Sigmoid colon (tissue), 6 donors: ENCODE measurements at regions not wholly inside any gene's neighbourhood (a gene's known extent, or its start where the extent isn't known, plus 50 kb on each side); places are given as distances from the start of the nearest gene placed in this dataset.
"Not testable (repeated sequence)": the region's sequence is repeated elsewhere in the genome, so short reads cannot be mapped to it uniquely, and the experiment has no call there.

ENCODE experiments used
- DNase-seq: peaks from one replicate; pipeline ENCODE4 v3.0.0-alpha.2; 2019
- H3K27ac ChIP-seq, 4 donors: fragments of 200-600 bp; sonication (generic); one replicate each; pipeline ENCODE4 v1.5.1; 2016 to 2019; ENCODE audit warnings: mild to moderate bottlenecking in 1 of 4
- H3K27me3 ChIP-seq, 3 donors: fragments of 200-600 bp; sonication (generic); one replicate each; pipeline ENCODE4 v1.5.1; 2019; ENCODE audit warnings: mild to moderate bottlenecking in 1 of 3
- H3K36me3 ChIP-seq, 4 donors: fragments of 200-600 bp; sonication (generic); one replicate each; pipeline ENCODE4 v1.5.1; 2016 to 2019
- H3K4me1 ChIP-seq, 4 donors: fragments of 200-600 bp; sonication (generic); one replicate each; pipeline ENCODE4 v1.5.1; 2017 to 2019
- H3K4me3 ChIP-seq, 4 donors: fragments of 200-600 bp; sonication (generic); one replicate each; pipeline ENCODE4 v1.5.1; 2017 to 2019; ENCODE audit warnings: mild to moderate bottlenecking in 2 of 4, moderate library complexity in 1 of 4
- H3K9me3 ChIP-seq, 4 donors: fragments of 200-600 bp in 3 of 4; sonication (generic) in 3 of 4; one replicate each; pipeline versions ENCODE4 v1.5.1 to v1.6.1; 2013 to 2019
- CTCF ChIP-seq, 4 experiments: fragments of 450-650 bp in 3 of 4; fragments of 200-600 bp in 1 of 4; IDR thresholded peaks; one replicate each; pipeline ENCODE4 v1.5.1; 2016 to 2019; ENCODE audit warnings: antibody characterized with exemption in 4 of 4, mild to moderate bottlenecking in 3 of 4, moderate library complexity in 2 of 4
- EP300 ChIP-seq, 4 donors: sonication (generic); formaldehyde crosslinking; IDR thresholded peaks; one replicate each; pipeline ENCODE4 v1.6.1; 2017; ENCODE audit warnings: antibody characterized with exemption in 4 of 4
- POLR2A ChIP-seq, 2 donors: fragments of 450-650 bp; IDR thresholded peaks; one replicate each; pipeline ENCODE4 v1.6.1; 2016; ENCODE audit warnings: antibody characterized with exemption in 2 of 2, mild to moderate bottlenecking in 2 of 2, moderate library complexity in 2 of 2
- POLR2AphosphoS5 ChIP-seq, 4 donors: sonication (generic); formaldehyde crosslinking; IDR thresholded peaks; one replicate each; pipeline ENCODE4 v1.6.1; 2017; ENCODE audit warnings: antibody characterized with exemption in 4 of 4
- WGBS, 2 donors: extraction: QIAGEN DNeasy Blood & Tissue Kit; methylation state at CpG; one replicate each; pipeline ENCODE4 v1.1.7; 2013; 5-methylcytosine and 5-hydroxymethylcytosine counted together
- intact Hi-C: fragments of 100-400 bp; cut with DNase I; formaldehyde crosslinking; loops from one replicate; pipeline ENCODE4 v1.15.1; 2023
- donor health status: healthy with polysubstance abuse.
- donor health status: healthy.

- H3K4me3 ChIP-seq: no peak overlapping the region
- no peaks in the 10 kb centered on the region for H3K27me3 ChIP-seq
- H3K36me3 ChIP-seq: no peaks in the 10 kb centered on the region
- H3K27ac ChIP-seq: no peak overlapping the region
- TF ChIP-seq POLR2AphosphoS5 (IDR thresholded peaks at IDR 0.05) (no peak), CTCF (IDR thresholded peaks at IDR 0.05) (no peak), POLR2A (IDR thresholded peaks at IDR 0.05) (no peak), EP300 (IDR thresholded peaks at IDR 0.05) (no peak)
- intact Hi-C loops: no loop called here
- WGBS, 2 donors: 87 to 89% methylated on average over 10 of the region's 10 CpGs
- H3K4me1 ChIP-seq: no peaks in the 10 kb centered on the region
- no peaks in the 10 kb centered on the region for H3K9me3 ChIP-seq
- DNase-seq: no peak
Observed at GRCh38 chr7:4606797-4607196, 75.3 kb upstream of the FOXK1 start.

- intact Hi-C loops: no loop called here
- TF ChIP-seq POLR2A (IDR thresholded peaks at IDR 0.05) (no peak), POLR2AphosphoS5 (IDR thresholded peaks at IDR 0.05) (no peak), CTCF (IDR thresholded peaks at IDR 0.05) (no peak), EP300 (IDR thresholded peaks at IDR 0.05) (no peak)
- Histone ChIP-seq H3K27me3 (no peaks in the 10 kb centered on the region), H3K4me3 (no peak overlapping the region), H3K27ac (no peak overlapping the region), H3K36me3 (no peaks in the 10 kb centered on the region), H3K9me3 (no peaks in the 10 kb centered on the region), H3K4me1 (no peaks in the 10 kb centered on the region)
- DNase-seq: no peak
- WGBS, 2 donors: 77 to 82% methylated on average over 14 of the region's 14 CpGs
Observed at GRCh38 chr7:4607311-4607729, 74.8 kb upstream of the FOXK1 start.

GRCh38 chr7:4609576-4609975, 72.5 kb upstream of the FOXK1 start:
- H3K9me3 ChIP-seq, H3K27me3 ChIP-seq, H3K4me3 ChIP-seq, H3K36me3 ChIP-seq, H3K27ac ChIP-seq, intact Hi-C loops: not testable (repeated sequence)
- peak; percentile 8 for DNase-seq
- WGBS, 2 donors: 91 to 95% methylated on average over 7 of the region's 7 CpGs
- peaks cover 0 to 16% (median 10%) of the 10 kb centered on the region in 4 donors for H3K4me1 ChIP-seq

- Histone ChIP-seq H3K36me3 (no peaks in the 10 kb centered on the region), H3K27me3 (no peaks in the 10 kb centered on the region), H3K27ac (no peak overlapping the region), H3K9me3 (no peaks in the 10 kb centered on the region), H3K4me1 (peaks cover 0 to 16% (median 10%) of the 10 kb centered on the region in 4 donors), H3K4me3 (no peak overlapping the region)
- peak; percentile 71 for DNase-seq
- 34 to 53% methylated on average over 8 of the region's 8 CpGs for WGBS, 2 donors
- no peak for TF ChIP-seq POLR2AphosphoS5 (IDR thresholded peaks at IDR 0.05)
- TF ChIP-seq CTCF (IDR thresholded peaks at IDR 0.05): peak; percentile 65 to 76 (median 72)
- intact Hi-C loops: loop anchor here (1.0 kb wide), 1 partner anchor 20 kb away; no protein-coding TSS in a partner anchor
Observed at GRCh38 chr7:4610768-4611467, 71.2 kb upstream of the FOXK1 start.

- TF ChIP-seq EP300 (IDR thresholded peaks at IDR 0.05) (no peak), POLR2A (IDR thresholded peaks at IDR 0.05) (no peak), POLR2AphosphoS5 (IDR thresholded peaks at IDR 0.05) (no peak), CTCF (IDR thresholded peaks at IDR 0.05) (no peak)
- Histone ChIP-seq H3K4me1 (peaks cover 0 to 16% (median 10%) of the 10 kb centered on the region in 4 donors), H3K27me3 (no peaks in the 10 kb centered on the region), H3K4me3 (no peak overlapping the region), H3K9me3 (no peaks in the 10 kb centered on the region), H3K27ac (peak overlapping the region in 1 of 4 donors; percentile 66), H3K36me3 (no peaks in the 10 kb centered on the region)
- peak; percentile 58 for DNase-seq
- intact Hi-C loops: no loop called here
- WGBS, 2 donors: 91 to 93% methylated on average over 13 of the region's 13 CpGs
Observed at GRCh38 chr7:4612237-4612636, 69.9 kb upstream of the FOXK1 start.
